ENCODE measurements at regions not wholly inside any gene's neighbourhood (a gene's known extent, or its start where the extent isn't known, plus 50 kb on each side); places are given as distances from the start of the nearest gene placed in this dataset.

DNA sequence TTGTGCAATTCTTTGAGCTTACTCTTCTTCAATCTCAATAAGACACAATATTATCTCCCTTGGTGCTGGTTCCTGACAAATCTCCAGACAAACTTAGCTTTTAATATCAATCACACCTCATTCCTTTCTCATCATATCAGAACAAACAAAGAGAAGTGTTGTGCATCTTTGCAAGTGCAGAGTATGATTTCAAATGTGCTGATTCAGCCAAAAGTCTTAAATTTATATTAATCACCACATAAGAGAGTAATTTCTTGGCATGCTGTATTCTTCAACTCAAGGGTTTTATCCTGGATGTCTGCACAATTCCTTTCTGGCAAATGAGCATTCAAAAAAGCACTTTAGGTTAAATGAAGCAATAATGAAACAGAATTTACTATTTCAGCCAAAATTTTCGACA, 877.8 kb downstream of the ANKRD7 start:
- in situ Hi-C loops (cut with MboI), result no loop called here
- ChIA-PET CTCF (no interaction called here), SMC1A (ENCODE audit: uncharacterized antibody, unreplicated experiment) (no interaction called here), POLR2A (no interaction called here), RAD21 (ENCODE audit: unreplicated experiment) (no interaction called here)
- no peak for TF ChIP-seq FOXK2 (IDR thresholded peaks at IDR 0.05)
- Histone ChIP-seq H3K9ac (ENCODE audit: control insufficient read depth, insufficient read depth, low read length) (no peak overlapping the region), H3K4me1 (ENCODE audit: control insufficient read depth, insufficient read depth, low read length) (no peaks in the 10 kb centered on the region), H3K27me3 (replicated peaks in 1 of 2; ENCODE audit: control insufficient read depth in 2 of 2, insufficient read depth in 2 of 2, low read length in 1 of 2) (no peaks in the 10 kb centered on the region), H2AFZ (ENCODE audit: control insufficient read depth, low read depth, low read length) (no peak overlapping the region), H4K20me1 (ENCODE audit: control insufficient read depth, insufficient read depth) (no peaks in the 10 kb centered on the region), H3K27ac (ENCODE audit: control insufficient read depth, insufficient read depth) (no peak overlapping the region), H3K4me2 (ENCODE audit: control insufficient read depth, insufficient read depth) (no peak overlapping the region), H3K79me2 (ENCODE audit: control insufficient read depth, insufficient read depth, low read length) (no peaks in the 10 kb centered on the region), H3K4me3 (no peak overlapping the region), H3K9me3 (replicated peaks; ENCODE audit: control insufficient read depth, insufficient read depth, low read length) (no peaks in the 10 kb centered on the region), H3K36me3 (ENCODE audit: control insufficient read depth in 2 of 2, insufficient read depth in 2 of 2, low read length in 1 of 2) (no peaks in the 10 kb centered on the region)
- DNase-seq (ENCODE audit: low read depth, low spot score) (no peak), ATAC-seq (no peak), FAIRE-seq (no peak)
- intact Hi-C loops (cut with micrococcal nuclease; ENCODE audit: unreplicated experiment), result no loop called here
- WGBS (ENCODE audit: insufficient coverage, insufficient replicate concordance, low lambda C conversion rate, missing lambda C conversion rate), result 0% methylated on average over 1 of the region's 1 CpG
- no TSS peak for BruUV-seq (replicated peaks)

GRCh38 chr7:119105381-119105780, 880.9 kb downstream of the ANKRD7 start:
- intact Hi-C loops (cut with micrococcal nuclease; ENCODE audit: unreplicated experiment) (no loop called here), in situ Hi-C loops (cut with MboI) (no loop called here)
- Histone ChIP-seq H3K79me2 (ENCODE audit: control insufficient read depth, insufficient read depth, low read length) (no peaks in the 10 kb centered on the region), H4K20me1 (ENCODE audit: control insufficient read depth, insufficient read depth) (no peaks in the 10 kb centered on the region), H2AFZ (ENCODE audit: control insufficient read depth, low read depth, low read length) (no peak overlapping the region), H3K27me3 (replicated peaks in 1 of 2; ENCODE audit: control insufficient read depth in 2 of 2, insufficient read depth in 2 of 2, low read length in 1 of 2) (no peaks in the 10 kb centered on the region), H3K36me3 (ENCODE audit: control insufficient read depth in 2 of 2, insufficient read depth in 2 of 2, low read length in 1 of 2) (no peaks in the 10 kb centered on the region), H3K4me2 (ENCODE audit: control insufficient read depth, insufficient read depth) (no peak overlapping the region), H3K9ac (ENCODE audit: control insufficient read depth, insufficient read depth, low read length) (no peak overlapping the region), H3K4me1 (ENCODE audit: control insufficient read depth, insufficient read depth, low read length) (no peaks in the 10 kb centered on the region), H3K27ac (ENCODE audit: control insufficient read depth, insufficient read depth) (no peak overlapping the region), H3K9me3 (replicated peaks; ENCODE audit: control insufficient read depth, insufficient read depth, low read length) (no peaks in the 10 kb centered on the region), H3K4me3 (no peak overlapping the region)
- SMC1A ChIA-PET (ENCODE audit: uncharacterized antibody, unreplicated experiment), result no interaction called here
- ATAC-seq, result no peak
- POLR2A ChIA-PET, result interaction anchor here (0.6 kb wide), 1 partner anchor 493 kb away, joined by 3 read pairs; no protein-coding TSS in a partner anchor
- no TSS peak for BruUV-seq (replicated peaks)
- RAD21 ChIA-PET (ENCODE audit: unreplicated experiment), result no interaction called here
- no peak for DNase-seq (ENCODE audit: low read depth, low spot score)
- CTCF ChIA-PET, result interaction anchor here (1.6 kb wide), 1 partner anchor 13 kb away, joined by 3 read pairs; no protein-coding TSS in a partner anchor
- FAIRE-seq, result no peak
- 0% methylated on average over 1 of the region's 1 CpG for WGBS (ENCODE audit: insufficient coverage, insufficient replicate concordance, low lambda C conversion rate, missing lambda C conversion rate)
- TF ChIP-seq RB1 (IDR thresholded peaks at IDR 0.05; ENCODE audit: borderline replicate concordance) (no peak), PBX3 (IDR thresholded peaks at IDR 0.05; ENCODE audit: insufficient replicate concordance, low read depth, low read length) (no peak), JUND (IDR thresholded peaks at IDR 0.05; ENCODE audit: low read depth, low read length) (no peak), YBX1 (IDR thresholded peaks at IDR 0.05) (no peak), NFXL1 (IDR thresholded peaks at IDR 0.05; ENCODE audit: borderline replicate concordance) (no peak), STAT1 (conservative IDR thresholded peaks at IDR 0.05) (no peak), ZNF217 (IDR thresholded peaks at IDR 0.05) (no peak)
- TF ChIP-seq, protein P1, sequence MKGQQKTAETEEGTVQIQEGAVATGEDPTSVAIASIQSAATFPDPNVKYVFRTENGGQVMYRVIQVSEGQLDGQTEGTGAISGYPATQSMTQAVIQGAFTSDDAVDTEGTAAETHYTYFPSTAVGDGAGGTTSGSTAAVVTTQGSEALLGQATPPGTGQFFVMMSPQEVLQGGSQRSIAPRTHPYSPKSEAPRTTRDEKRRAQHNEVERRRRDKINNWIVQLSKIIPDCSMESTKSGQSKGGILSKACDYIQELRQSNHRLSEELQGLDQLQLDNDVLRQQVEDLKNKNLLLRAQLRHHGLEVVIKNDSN (IDR thresholded peaks at IDR 0.05; ENCODE audit: borderline replicate concordance, extremely low read length, insufficient read depth, low read depth, low read length), result no peak
